DMS53 treated with DMSO at 0.1 percent for 48 hours (cell line): ENCODE measurements at regions not wholly inside any gene's neighbourhood (a gene's known extent, or its start where the extent isn't known, plus 50 kb on each side); places are given as distances from the start of the nearest gene placed in this dataset.

Experiments used
- DNase-seq: peaks from one replicate; lab custom pipeline; 2025; ENCODE audit not compliant: unreplicated experiment; lab: John Stamatoyannopoulos, UW

GRCh38 chr10:36704124-36704523 is 421.3 kb upstream of the ANKRD30A start:
- DNase-seq: no peak

GRCh38 chr10:36703179-36703578 is 422.2 kb upstream of the ANKRD30A start:
- no peak for DNase-seq

- no peak for DNase-seq
Measured at GRCh38 chr10:36700123-36700522, 425.3 kb upstream of the ANKRD30A start.

- DNase-seq: no peak
Measured at GRCh38 chr10:36692759-36693158, 432.6 kb upstream of the ANKRD30A start.

DNA sequence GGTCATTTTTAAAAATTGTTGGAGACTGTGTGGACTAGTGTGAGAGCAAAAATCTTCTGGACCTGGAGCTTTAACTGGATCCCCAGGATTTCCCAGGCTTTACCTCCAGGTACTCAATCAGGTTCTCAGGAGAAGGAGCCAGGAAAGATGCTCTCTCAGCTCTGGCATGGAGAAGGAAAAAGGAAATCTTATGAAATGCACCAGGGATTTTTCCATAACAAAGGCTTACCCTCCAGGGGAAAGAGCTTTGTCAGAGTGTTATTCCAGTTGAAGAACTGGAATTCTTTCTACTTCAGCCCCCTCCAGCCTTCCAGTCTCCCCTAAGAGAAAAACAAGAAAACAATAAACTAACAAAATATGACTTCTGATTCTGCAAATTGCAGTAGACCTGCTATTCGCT is 436.7 kb upstream of the ANKRD30A start:
- DNase-seq: no peak

DNA sequence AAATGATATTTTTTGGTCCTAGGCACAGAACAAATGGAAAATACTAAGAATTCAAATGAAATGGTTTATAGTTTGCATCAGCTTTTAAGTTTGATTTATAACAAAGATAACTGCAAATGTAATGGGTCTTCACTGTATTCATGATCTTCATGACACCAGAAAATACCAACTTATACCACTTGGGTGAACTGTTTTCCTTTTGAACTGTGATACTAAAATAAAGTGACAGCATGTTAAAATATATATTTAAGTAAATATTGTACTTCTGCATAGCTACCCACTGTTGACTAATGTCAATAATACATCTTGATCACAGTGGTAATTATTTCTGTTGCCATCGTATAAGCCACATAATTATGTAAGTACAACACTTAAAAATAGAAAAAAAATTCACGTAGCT is 442.0 kb upstream of the ANKRD30A start:
- no peak for DNase-seq

- DNase-seq: no peak
Measured at GRCh38 chr10:36681751-36682632, 443.4 kb upstream of the ANKRD30A start.

- no peak for DNase-seq
Measured at GRCh38 chr10:36679554-36679953, 445.8 kb upstream of the ANKRD30A start.

DNA sequence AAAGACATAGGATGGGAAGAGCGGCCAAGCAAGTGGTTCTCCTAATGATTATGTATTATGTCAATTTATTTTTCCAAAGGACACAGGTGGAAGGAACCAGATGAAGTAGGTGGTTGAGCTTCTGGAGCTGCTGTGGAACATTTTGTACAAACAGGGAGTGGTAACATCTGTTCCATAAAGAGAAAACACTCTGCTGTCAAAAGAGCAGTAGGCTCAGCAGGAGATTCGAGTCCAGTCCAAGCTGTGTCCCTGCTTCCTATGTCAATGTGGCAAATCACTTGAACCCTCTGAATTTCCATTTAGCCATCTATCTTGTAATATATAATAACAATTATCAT is 448.0 kb upstream of the ANKRD30A start:
- no peak for DNase-seq

DNA sequence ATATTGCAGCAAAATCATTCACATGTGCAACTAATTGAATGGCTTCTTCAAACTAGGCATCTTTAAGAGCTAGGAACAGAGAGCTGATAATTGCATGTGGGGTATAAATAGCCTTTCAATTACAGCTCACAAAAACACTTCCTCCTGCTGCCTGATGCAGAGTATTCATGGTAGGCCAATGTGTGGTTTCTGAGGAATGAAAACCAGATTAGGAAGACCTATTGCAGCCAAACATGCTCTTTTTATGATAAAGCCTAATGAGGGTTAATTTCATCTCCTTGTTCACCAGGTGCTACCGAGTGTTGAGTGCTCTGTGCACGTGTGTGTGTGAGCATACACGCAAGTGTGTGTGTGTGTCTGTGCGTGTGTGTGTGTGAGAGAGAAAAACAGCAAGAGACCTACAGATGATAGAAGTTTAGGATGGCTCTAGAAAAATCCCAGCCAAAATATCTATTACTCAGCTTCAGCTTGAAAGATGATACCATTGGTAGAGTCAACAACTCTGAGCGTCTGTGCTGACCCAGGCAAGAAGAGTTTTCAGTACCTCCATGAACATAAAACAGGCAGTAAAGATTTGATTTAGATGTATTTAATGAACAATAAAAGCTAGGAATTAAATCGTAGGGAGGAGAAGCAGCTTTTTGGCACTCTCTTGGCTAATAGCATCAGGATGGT is 448.5 kb upstream of the ANKRD30A start:
- no peak for DNase-seq

DNA sequence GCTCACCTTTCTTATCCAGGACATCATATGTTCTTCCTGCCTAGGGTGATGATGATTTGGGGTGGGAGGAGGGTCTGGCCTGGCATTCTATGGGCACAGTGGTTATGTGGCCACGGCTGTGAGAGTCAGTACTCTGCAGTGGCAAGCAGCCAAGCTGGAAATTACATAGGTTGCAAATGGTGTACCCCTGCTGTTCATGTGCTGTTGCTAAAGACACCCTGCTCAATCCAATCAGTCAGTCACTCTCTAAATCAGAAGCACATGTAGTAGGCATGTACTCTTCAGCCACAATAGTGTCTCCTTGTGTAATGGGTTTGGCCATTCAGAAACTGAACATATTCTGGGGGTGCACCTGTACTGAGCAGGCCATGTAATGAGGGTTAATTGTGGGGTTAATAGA is 449.1 kb upstream of the ANKRD30A start:
- no peak for DNase-seq

DNA sequence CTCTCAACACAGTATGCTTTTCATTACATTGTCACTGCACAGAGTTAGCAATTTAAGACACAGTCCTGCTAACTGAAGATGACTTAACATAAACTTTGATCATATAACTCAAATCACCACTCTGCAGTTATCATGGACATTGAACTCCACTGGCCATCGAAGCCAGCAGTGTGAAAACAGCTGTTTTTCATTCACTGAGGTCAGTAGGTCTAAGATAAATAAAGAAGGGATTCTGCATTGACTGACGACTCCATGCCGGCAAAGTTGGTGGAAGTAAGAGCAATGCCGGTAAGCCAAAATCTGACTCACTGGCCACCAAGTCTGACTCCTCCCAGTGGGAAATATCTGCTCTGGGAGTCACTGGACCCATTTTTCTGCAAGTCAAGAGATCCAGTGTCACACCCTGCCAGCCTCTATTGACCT is 449.9 kb upstream of the ANKRD30A start:
- DNase-seq: no peak

DNA sequence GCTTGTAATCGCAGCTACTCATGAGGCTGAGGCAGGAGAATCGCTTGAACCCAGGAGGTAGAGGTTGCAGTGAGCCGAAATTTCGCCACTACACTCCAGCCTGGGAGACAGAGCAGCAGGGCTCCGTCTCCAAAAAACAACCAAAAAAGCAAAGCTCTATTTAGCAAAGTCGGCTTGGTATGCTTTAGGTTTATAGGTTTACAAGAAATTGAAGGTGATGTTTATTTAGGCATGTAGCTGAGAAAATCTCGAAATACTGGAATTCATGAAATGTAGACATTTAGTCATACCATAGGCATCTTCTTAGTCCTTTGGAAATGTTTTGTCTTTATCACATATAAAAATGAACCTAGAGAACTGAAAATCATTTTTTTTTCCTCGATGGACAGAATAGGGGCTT is 453.8 kb upstream of the ANKRD30A start:
- DNase-seq: no peak

DNA sequence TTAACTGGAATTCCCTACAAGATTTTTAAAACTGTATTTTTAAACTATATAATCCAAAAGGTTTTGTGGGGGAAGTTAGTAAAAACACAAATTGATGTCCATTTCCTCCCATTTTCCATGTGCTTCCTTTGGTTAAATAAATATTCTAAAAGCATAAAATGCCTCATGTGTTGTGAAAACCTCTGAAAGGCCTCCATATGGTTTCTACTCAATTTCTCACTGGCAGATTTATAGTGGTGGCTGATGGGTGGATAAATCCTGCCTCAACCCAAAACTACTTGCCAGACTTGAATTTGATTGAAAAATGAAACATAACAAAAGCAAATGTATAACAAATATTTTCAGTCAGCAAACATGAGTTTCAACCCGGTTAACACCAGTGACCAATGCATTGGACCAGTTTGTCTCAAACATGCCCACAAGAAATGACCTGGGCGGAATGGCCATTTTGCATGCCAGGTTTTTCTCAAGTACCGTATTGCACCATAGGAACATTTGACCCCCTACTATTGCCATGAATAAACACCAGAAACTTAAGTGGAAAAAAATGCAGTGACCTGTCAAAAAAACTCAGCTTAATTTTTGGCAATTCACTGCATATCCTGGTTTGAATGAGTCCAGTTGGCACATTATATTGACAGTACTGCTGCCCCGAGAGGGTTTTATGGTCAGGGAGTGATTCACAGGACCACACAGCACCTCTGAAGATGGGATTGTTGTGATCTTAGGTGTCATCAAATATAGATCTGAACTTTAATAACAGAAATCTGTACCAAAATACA is 454.6 kb upstream of the ANKRD30A start:
- no peak for DNase-seq

DNA sequence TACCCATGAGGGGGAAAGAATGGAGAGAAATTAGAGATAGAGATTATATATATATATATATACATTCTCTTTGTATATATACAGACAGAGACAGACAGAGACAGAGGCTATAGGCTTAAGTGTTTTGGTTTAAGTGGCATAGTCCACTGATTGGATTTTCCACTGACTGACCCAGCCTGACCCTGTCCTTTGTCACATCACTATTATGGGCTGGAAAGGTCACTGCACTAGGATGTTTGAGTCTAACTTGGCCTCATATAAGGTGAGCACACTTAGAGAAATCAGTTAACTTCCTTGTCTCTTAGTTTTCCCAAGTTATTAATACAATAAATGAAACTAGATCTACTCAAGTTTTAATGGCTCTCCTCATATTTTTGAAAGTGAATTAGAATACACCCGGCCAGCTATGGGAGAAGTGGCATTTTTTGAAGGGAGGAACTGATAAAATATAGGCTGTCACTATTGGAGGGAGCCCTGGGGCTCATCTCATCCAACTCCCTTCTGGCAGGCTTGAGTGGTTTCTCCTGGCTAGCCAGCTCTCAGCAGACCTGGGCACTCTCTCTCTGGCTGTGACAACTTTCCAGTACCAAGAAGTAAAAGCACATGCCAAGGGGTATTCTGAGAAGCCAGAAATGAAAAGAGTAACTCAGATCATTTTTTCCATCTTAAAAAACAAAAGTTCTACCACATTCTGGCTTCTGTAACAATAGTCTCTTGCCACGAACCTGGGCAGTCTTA is 455.6 kb upstream of the ANKRD30A start:
- no peak for DNase-seq

- no peak for DNase-seq
Measured at GRCh38 chr10:36666451-36666850, 458.9 kb upstream of the ANKRD30A start.

DNA sequence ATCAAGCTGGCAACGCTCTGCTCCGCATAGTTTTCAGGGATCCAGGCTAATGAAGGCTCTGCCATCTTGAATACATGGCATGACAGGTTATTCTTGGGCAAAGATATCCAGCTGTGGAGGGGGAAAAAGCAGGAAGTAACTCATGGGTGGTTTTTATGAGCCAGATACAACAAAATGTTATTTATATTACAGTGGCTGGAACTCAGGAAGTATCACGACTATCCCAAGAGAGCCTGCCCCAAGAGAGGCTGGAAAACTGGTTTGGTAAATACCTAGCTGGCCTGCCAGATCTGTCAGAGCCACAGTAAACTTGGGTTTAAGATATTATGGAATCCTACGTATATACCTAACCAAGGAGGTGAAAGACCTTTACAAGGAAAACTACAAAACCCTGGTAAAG is 462.8 kb upstream of the ANKRD30A start:
- no peak for DNase-seq

GRCh38 chr10:36650274-36650673 is 475.1 kb upstream of the ANKRD30A start:
- DNase-seq: no peak

DNA sequence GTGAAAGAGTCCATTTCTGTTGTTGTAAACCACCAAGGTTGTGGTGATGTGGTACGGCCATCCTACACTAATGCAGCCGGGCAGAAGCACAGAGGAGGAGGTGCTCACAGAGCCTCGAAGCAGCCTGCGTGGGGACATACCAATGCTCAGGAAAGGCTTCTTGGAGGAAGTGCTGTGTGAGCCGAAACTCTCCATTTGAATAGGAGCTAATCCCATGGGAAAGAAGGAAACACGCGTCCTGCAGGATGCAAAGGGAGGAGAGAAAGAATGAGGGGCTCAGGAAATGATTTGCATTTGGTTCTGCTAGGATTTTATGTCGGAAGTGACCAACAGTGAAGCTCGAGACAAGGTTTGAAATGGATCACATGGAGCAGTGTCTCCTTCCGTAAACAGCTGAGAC is 477.9 kb upstream of the ANKRD30A start:
- DNase-seq: no peak

GRCh38 chr10:36640626-36641025 is 484.8 kb upstream of the ANKRD30A start:
- DNase-seq: no peak

- no peak for DNase-seq
Measured at GRCh38 chr10:36638462-36639155, 486.8 kb upstream of the ANKRD30A start.
